ENCODE measurements at regions not wholly inside any gene's neighbourhood (a gene's known extent, or its start where the extent isn't known, plus 50 kb on each side); places are given as distances from the start of the nearest gene placed in this dataset.

GRCh38 chr17:413016-413350 lies 60.4 kb upstream of the RPH3AL start:
- no peak for DNase-seq (ENCODE audit: low read depth in 2 of 2)

GRCh38 chr17:412211-413015 lies 59.8 kb upstream of the RPH3AL start:
- DNase-seq (ENCODE audit: low read depth in 2 of 2), result peak in 1 of 2 experiments; percentile 45

- no peak for DNase-seq (ENCODE audit: low read depth in 2 of 2)
Observed at GRCh38 chr17:411421-412120, 59.0 kb upstream of the RPH3AL start.

- no peak for DNase-seq (ENCODE audit: low read depth in 2 of 2)
Observed at GRCh38 chr17:410543-411401, 58.2 kb upstream of the RPH3AL start.

GRCh38 chr17:409848-410542 lies 57.4 kb upstream of the RPH3AL start:
- DNase-seq (ENCODE audit: low read depth in 2 of 2), result peak; percentile 98 to 100

- DNase-seq (ENCODE audit: low read depth in 2 of 2), result no peak
Observed at GRCh38 chr17:409308-409847, 56.8 kb upstream of the RPH3AL start.

- DNase-seq (ENCODE audit: low read depth in 2 of 2), result no peak
Observed at GRCh38 chr17:404703-405102, 52.1 kb upstream of the RPH3AL start.
